Fibroblast of pulmonary artery (primary cell): ENCODE measurements at regions not wholly inside any gene's neighbourhood (a gene's known extent, or its start where the extent isn't known, plus 50 kb on each side); places are given as distances from the start of the nearest gene placed in this dataset.
A peak's percentile ranks its signal among the peaks of the same experiment; 100 is the strongest.

ENCODE experiments used
- DNase-seq: peaks from one replicate; pipeline ENCODE4 v3.0.0-alpha.2; 2010; ENCODE audit warnings: low read depth
- H3K4me3 ChIP-seq: replicated peaks from 2 replicates; pipeline ENCODE4 v1.5.1; 2011; ENCODE audit warnings: low read depth, mild to moderate bottlenecking, control low read depth, low read length, moderate library complexity
- TF ChIP-seq, protein P1 (sequence below): IDR thresholded peaks from 2 replicates; pipeline ENCODE4 v1.5.1; 2011; ENCODE audit warnings: mild to moderate bottlenecking, control low read depth, low read length, inconsistent platforms; ENCODE audit errors: missing control alignments

DNA sequence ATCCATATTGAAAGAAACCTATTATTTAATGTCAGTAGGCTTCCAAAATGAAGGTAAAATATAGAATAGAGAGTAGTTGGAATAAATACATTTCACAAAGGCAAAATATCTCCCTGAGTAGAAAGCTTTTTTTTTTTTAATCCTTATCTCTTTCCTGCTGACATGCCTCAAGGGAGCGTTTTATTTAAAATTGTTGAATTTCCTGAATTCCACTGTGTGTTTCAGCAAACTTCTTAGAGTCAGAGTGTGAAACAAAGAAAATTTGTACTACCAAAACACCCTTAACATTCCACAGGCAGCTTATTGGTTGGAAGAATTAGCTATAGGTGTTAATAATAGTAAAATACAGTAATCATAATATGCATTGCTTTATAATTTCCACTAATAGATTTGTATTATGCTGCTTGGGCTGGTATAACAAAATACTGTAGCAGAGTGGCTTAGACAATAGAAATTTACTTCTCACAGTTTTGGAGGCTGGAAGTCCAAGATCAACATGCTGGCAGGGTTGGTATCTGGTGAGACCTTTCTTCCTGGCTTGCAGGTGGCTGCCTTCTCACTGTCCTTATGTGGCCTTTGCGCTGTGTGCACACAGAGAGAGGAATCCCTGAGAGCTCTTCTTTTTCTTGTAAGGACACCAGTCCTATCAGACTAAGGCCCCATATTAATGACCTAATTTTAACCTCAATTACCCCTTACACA is 468.4 kb upstream of the C1orf87 start:
- no peak overlapping the region for H3K4me3 ChIP-seq
- peak; percentile 53 for DNase-seq
- TF ChIP-seq, protein P1, sequence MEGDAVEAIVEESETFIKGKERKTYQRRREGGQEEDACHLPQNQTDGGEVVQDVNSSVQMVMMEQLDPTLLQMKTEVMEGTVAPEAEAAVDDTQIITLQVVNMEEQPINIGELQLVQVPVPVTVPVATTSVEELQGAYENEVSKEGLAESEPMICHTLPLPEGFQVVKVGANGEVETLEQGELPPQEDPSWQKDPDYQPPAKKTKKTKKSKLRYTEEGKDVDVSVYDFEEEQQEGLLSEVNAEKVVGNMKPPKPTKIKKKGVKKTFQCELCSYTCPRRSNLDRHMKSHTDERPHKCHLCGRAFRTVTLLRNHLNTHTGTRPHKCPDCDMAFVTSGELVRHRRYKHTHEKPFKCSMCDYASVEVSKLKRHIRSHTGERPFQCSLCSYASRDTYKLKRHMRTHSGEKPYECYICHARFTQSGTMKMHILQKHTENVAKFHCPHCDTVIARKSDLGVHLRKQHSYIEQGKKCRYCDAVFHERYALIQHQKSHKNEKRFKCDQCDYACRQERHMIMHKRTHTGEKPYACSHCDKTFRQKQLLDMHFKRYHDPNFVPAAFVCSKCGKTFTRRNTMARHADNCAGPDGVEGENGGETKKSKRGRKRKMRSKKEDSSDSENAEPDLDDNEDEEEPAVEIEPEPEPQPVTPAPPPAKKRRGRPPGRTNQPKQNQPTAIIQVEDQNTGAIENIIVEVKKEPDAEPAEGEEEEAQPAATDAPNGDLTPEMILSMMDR, result no peak

DNA sequence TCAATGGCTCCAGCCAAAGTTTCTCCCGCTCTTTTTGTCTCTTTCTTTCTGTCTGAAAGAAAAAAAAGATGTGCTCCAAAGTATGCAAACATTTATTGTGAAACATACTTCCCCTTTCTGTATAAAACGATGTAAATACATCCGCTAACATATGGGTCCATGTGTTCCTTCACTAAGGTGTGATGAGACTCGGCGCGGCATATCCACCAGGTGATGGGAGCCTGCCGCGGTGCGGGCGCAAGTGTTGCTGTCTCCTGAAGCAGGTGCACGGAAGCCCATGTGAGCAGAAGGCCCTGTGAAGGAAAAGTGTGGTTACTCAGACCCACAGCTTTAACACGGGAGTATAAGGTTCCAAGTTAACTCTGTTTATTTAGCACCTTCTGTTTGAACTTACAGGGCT is 466.6 kb upstream of the C1orf87 start:
- no peak for DNase-seq
- TF ChIP-seq, protein P1, result no peak

DNA sequence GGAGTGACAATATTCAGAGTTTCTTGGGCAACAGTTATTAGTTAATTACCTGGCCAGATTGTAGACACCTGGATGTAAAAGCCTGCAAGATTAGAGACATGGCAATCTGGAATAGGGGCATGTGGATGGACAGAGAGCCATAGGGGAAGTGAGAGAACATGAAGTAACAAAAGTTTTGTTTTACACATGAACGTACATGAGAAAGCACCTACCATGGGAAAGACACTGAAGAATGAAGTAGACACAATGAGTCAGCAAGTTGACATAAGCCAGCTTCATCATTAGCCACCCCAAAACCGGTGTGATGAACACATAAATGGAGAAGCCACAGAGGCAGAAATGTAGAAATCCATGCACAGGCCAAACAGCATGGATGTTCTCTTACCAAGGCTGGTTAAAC is 462.1 kb upstream of the C1orf87 start:
- no peak overlapping the region for H3K4me3 ChIP-seq
- DNase-seq, result no peak
- TF ChIP-seq, protein P1, result no peak

More for the DNA sequence above, 466.6 kb upstream of the C1orf87 start:
- H3K4me3 ChIP-seq, result no peak overlapping the region

DNA sequence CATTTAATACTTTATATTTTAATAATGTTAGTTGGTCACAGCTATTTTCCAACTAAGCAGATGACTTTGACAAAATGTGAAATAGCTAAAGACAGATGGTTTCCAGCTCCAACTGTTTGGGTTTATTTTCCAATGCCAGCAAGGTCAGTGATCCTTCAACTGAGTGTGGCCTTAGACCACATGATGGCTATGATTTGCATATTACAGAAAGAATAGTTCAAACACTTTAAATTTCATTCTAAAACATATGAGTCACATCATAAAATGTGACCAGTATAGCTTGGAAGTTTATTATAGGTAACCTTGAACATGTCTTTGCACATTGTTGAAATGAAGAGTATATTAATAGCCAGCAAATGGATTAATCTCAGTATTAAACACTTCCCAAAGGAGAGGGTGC is 454.0 kb upstream of the C1orf87 start:
- no peak for DNase-seq
- H3K4me3 ChIP-seq, result no peak overlapping the region
- TF ChIP-seq, protein P1, result no peak

DNA sequence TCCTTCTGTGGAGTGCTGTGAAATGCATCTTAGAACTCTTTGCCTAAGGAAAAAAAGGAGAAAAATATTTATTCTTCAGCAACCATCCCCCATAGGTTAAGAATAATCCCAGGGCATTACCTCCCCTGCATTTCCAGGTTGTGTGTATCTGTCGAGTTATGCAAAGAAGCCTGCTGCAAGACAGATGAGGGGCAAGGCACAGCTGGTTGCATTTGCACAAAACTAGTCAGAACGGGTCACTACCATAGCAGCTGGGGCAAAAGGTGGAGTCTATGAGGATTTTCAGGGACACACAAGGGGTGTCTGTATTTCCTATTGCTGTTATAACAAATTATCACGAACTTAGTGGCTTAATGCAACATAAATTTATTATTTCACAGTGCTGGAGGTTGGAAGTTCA is 443.4 kb upstream of the C1orf87 start:
- H3K4me3 ChIP-seq, result no peak overlapping the region
- TF ChIP-seq, protein P1, result no peak
- DNase-seq, result no peak

DNA sequence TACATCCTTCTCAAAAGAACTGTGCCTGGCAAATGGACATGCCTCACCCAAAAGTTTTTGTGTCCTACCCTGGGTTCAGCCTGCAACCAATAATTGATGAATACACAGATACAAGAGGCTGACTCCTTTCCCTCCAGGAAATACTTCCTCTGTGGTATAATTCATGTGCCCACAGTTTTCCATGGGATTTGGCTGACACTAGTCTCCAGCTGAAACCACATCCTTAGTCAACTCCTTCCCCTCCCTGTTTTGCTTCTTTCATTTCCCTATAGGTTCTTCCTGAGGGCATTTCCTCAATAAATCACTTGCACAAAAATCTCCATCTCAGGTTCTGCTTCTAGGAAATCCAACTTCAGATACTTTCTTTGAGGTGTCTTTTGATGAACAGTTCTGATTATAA is 436.6 kb upstream of the C1orf87 start:
- no peak overlapping the region for H3K4me3 ChIP-seq
- DNase-seq, result peak; percentile 14
- TF ChIP-seq, protein P1, result no peak
